ENCODE measurements at regions not wholly inside any gene's neighbourhood (a gene's known extent, or its start where the extent isn't known, plus 50 kb on each side); places are given as distances from the start of the nearest gene placed in this dataset.

DNA sequence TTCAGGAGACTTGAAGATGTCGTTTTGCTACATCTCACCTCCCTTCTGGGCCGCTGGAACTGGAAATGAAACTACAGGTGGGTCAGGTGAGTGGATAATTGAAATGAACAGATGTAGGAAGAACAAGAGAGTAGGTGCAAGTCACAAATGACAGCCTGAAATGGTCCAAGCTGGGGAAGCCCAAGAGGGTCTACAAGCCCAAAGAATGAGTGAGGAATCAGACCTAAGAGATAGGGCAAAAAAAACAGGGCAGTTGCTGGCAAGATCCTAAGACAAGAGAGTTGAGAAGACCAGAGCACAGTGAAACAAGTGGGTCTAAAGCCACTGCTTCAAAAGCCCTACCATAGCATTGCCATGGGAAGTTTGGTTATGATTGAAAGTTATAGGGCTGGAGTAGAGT, 67.4 kb upstream of the SNRK start:
- no peak for ATAC-seq (ENCODE audit: low read depth)
- Histone ChIP-seq H2AK5ac (ENCODE audit: low read depth, low read length) (no peak overlapping the region), H3K56ac (ENCODE audit: extremely low read depth, insufficient read depth, low read length) (no peak overlapping the region), H4K8ac (ENCODE audit: low read depth in 2 of 2, low read length in 2 of 2) (no peak overlapping the region), H3K4ac (ENCODE audit: low read depth, low read length) (no peak overlapping the region), H3K27ac (ENCODE audit: insufficient read depth, low read length) (no peak overlapping the region), H3K4me3 (ENCODE audit: insufficient read depth, low read depth, low read length) (no peak overlapping the region), H3K18ac (ENCODE audit: low read depth, low read length) (no peak overlapping the region), H2BK15ac (ENCODE audit: low read depth, low read length) (no peak overlapping the region; the same call in 2 of the 3 replicates), H3K79me1 (ENCODE audit: low read depth in 1 of 2, low read length in 2 of 2) (no peaks in the 10 kb centered on the region), H2BK20ac (ENCODE audit: low read depth, low read length) (no peak overlapping the region), H4K20me1 (ENCODE audit: insufficient read depth, low read length) (no peaks in the 10 kb centered on the region), H3K27me3 (ENCODE audit: control insufficient read depth, insufficient read depth, low read length) (peaks cover 13% of the 10 kb centered on the region), H3K23ac (ENCODE audit: low read depth, low read length) (no peak overlapping the region), H3K9me1 (ENCODE audit: insufficient read depth, low read length) (no peaks in the 10 kb centered on the region), H2AFZ (replicated peaks; ENCODE audit: low read length, poor library complexity) (no peak overlapping the region), H2BK120ac (ENCODE audit: low read depth, low read length) (no peak overlapping the region), H3K9ac (ENCODE audit: low read depth, low read length) (no peak overlapping the region), H3K14ac (replicated peaks; ENCODE audit: low read depth, low read length) (no peak overlapping the region), H3K36me3 (ENCODE audit: control insufficient read depth, insufficient read depth, low read length) (no peaks in the 10 kb centered on the region), H2AK9ac (replicated peaks; ENCODE audit: low read depth, low read length, poor library complexity) (no peak overlapping the region), H3K4me2 (ENCODE audit: low read depth, low read length) (no peak overlapping the region), H3K9me3 (ENCODE audit: control insufficient read depth, insufficient read depth, low read length) (no peaks in the 10 kb centered on the region), H3K4me1 (ENCODE audit: control insufficient read depth, insufficient read depth, low read length) (no peaks in the 10 kb centered on the region; the same call in 1 of the 2 replicates), H4K5ac (ENCODE audit: low read depth, low read length) (no peak overlapping the region), H2BK5ac (ENCODE audit: low read depth, low read length, poor library complexity, severe bottlenecking) (no peak overlapping the region), H4K91ac (ENCODE audit: insufficient read depth, low read depth, low read length) (no peak overlapping the region)
- TF ChIP-seq, protein P1, sequence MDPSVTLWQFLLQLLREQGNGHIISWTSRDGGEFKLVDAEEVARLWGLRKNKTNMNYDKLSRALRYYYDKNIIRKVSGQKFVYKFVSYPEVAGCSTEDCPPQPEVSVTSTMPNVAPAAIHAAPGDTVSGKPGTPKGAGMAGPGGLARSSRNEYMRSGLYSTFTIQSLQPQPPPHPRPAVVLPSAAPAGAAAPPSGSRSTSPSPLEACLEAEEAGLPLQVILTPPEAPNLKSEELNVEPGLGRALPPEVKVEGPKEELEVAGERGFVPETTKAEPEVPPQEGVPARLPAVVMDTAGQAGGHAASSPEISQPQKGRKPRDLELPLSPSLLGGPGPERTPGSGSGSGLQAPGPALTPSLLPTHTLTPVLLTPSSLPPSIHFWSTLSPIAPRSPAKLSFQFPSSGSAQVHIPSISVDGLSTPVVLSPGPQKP (IDR thresholded peaks at IDR 0.05; ENCODE audit: borderline replicate concordance, low read depth, low read length), result no peak
- TF ChIP-seq POLR2A (IDR thresholded peaks at IDR 0.05; ENCODE audit: low read depth, low read length), result no peak
- no peak for TF ChIP-seq MAZ (IDR thresholded peaks at IDR 0.05; ENCODE audit: borderline replicate concordance, low read depth, low read length)
- no peak for TF ChIP-seq RCOR1 (IDR thresholded peaks at IDR 0.05; ENCODE audit: insufficient replicate concordance, low read length)
- TF ChIP-seq, protein P2, sequence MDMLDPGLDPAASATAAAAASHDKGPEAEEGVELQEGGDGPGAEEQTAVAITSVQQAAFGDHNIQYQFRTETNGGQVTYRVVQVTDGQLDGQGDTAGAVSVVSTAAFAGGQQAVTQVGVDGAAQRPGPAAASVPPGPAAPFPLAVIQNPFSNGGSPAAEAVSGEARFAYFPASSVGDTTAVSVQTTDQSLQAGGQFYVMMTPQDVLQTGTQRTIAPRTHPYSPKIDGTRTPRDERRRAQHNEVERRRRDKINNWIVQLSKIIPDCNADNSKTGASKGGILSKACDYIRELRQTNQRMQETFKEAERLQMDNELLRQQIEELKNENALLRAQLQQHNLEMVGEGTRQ (IDR thresholded peaks at IDR 0.05; ENCODE audit: low read depth, low read length), result no peak
- intact Hi-C loops (cut with micrococcal nuclease), result no loop called here
- no TSS peak for BruUV-seq (replicated peaks)
- ChIA-PET POLR2A (ENCODE audit: unreplicated experiment) (no interaction called here), CTCF (no interaction called here)
- no CpG with 5 or more reads among the region's 2 CpGs for WGBS, 2 experiments (ENCODE audit: extremely low coverage in 2 of 2, insufficient read length in 1 of 2)
- in situ Hi-C loops (cut with MboI; ENCODE audit: low sequenced_read_pairs), result no loop called here
- dilution Hi-C loops (cut with HindIII; ENCODE audit: low sequenced_read_pairs, unreplicated experiment), result no loop called here
- no peak for DNase-seq

All from IMR-90 (cell line).